ENCODE measurements at regions not wholly inside any gene's neighbourhood (a gene's known extent, or its start where the extent isn't known, plus 50 kb on each side); places are given as distances from the start of the nearest gene placed in this dataset.

DNA sequence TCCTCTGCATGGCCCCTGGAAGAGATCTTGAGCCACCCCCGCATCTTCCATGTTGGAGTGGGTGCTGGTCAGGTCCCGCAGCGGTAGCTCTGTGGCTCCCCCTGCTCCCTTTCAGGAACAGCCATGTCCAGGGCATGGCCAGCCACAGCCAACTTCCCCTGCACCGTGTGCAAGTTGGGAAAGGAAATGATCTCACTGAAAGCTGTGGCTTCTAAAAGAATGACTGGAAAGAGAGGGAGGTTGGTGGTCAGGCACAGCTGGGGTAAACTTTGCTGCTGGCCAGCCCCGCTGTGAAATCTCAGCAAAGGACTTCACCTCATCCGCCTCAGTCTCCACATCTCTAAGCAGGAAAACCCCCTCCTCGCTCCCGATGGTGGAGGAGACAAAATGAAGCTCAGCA is 153.6 kb upstream of the CST7 start:
- DNase-seq (ENCODE audit: low spot score) = peak; percentile 56

DNA sequence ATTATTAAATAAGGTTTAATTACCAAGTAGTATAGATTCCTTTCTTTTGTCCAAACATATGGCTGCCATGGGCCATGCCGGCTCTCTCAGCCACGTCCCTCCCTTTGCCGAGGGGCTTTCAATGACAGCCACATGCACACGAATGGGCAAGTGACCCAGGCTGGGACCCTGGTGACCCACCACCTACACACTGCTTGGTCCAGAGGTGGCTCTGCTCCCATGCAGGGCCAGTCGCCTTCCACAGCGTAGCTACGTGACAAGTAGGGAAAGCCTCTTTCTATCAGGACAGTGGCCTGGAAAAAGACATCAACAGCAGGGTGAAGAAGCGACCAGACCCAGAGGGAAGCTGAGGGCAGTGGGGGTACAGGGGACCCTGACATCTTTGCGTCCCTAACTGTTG is 152.8 kb upstream of the CST7 start:
- DNase-seq (ENCODE audit: low spot score) = no peak

DNA sequence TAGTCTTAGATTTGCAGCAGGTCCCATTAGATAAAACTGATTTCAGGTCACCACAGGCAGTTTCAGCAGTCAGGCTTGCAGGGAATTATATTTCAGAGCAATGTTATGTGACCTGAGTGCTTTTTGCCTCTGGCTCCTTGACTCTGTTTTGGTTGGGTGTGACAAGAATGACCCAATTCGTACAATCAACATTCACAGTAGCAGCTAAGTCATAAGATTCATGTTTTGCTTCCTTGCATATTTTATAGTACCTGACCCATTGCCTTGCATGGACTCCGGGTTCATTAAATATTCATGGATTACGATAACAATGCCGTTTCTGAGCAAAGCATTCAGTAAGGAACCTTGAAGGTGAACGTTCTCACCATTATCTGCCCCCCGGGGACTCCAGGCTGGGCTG is 152.0 kb upstream of the CST7 start:
- no peak for DNase-seq (ENCODE audit: low spot score)

DNA sequence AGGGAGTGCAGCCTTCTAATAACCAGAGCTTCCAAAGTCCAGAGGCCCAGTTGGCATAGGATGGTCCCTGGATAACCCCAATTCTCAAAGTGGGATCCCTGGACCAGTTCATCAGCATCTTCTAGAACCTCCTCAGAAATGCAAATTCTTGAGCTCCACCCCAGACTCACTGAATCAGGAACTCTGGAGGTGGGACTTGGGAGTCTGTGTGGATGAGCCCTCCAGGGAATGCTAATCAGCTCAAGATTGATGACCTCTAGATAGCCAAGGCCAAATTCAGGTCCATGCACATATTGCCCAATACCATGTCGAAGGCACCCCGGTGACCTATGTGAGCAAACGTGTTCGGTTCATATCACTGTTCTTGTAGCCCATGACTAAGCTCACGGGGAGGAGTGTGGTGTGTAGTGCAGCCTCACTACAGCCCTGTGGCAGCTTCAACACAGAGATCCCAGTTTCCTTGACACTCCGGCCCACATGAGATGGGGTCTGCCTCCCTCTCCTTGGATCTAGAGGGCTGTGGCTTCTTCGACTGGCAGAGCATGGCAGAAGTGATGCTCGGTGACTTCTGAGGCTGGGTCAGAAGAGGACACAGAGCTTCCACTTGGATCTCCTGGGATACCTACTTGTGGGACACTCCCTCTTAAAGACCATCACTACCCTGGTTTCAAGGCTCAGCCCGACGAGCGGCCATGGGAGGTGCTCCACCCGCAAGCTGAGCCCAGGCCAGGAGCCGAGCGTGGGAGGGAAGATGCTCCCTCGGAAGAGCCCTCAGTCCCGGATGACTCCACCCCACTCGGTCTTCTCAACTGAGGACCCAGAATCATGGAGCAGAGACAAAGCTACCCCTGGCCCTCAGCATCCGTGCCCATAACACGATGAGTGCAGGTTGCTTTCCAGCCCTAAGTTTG is 151.1 kb upstream of the CST7 start:
- DNase-seq (ENCODE audit: low spot score) = no peak

DNA sequence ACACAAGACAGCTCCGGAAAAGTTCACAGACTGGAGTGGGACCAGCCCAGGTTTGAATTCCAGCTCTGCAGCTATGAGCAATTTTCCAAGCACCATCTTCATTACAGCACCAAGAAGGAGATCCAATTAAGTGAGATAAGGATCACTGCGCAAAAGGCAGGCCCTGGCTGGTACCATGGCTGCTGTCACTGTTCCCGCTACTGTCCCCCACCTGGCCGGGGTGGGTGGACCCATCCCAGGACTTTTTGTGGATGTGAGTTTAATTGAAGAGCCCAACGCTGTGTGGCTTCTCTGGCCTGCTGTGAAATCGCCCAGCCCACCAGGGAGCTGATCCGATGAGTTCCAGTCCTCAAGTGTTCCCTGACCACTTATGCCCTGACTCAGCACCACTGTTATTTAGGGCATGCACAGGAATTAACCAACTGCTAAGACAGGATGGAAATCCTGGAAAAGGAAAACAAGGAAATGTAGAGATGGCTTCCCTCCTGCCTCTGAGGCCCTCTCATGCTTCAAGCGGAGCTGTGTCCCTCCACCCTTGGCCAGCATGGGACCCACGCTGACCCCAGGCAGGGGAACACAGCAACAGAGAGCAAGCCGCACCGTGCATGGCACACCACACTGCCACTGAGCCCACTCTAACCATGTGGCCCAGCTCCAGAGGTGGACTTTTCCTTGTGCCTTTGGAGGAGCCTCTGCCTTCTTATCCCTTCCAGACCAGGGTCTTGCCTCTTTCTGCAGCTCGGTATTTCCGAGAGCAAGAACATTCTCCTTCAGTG is 150.0 kb upstream of the CST7 start:
- no peak for DNase-seq (ENCODE audit: low spot score)

DNA sequence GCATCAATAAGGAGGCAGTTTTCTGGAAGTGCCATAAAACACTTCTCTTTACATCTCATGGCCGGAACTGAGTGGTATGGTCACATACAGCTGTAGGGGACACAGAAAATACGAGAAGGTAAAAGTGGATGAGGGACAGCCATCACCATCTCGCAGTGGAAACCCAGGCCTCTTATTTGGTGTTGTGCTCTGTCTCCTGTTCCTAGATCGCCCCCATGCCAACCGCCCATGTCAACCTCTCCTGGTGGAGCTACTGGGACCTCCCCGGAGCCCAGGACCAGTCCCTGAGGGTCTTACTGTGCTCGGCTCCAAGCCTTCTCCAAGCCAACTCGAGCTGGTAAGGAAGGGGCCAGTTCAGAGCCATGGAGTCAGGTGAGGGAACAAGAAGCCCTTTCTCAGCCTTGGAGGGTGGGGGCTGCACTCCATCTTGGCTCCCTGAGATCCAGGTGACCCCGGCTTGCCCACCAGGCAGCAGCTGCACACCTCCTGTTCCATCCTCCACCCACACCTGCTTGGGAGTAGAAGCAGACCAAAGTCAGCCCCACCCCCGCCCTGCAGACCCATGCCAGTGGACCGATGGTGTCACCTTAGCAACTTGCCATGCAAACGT is 149.0 kb upstream of the CST7 start:
- DNase-seq (ENCODE audit: low spot score) = no peak

DNA sequence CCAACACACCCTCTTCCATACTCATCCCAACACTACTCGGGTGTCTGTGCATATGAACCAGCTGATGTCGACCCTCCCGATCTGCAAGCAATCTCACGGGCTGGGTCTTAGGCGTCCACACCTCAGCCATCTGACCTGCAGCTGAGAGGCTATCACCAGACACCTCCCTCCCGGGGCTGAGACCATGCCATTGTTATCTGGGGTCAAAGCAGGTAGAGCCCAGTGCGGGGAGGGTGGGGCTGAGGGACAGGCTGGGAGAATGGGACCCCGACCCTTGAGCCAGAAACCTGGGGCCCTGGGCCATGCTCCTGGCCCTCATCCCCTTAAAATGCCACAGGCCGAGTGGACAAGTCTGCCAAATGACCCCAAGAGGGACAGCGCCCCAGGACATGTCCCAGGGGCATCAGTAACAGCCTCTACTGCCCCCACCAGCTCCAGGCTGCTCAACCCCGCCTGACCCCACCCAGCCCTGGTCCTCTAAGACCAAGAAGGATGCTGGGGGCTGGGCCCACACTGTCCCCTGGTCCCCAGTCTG is 146.7 kb upstream of the CST7 start:
- no peak for DNase-seq (ENCODE audit: low spot score)

DNA sequence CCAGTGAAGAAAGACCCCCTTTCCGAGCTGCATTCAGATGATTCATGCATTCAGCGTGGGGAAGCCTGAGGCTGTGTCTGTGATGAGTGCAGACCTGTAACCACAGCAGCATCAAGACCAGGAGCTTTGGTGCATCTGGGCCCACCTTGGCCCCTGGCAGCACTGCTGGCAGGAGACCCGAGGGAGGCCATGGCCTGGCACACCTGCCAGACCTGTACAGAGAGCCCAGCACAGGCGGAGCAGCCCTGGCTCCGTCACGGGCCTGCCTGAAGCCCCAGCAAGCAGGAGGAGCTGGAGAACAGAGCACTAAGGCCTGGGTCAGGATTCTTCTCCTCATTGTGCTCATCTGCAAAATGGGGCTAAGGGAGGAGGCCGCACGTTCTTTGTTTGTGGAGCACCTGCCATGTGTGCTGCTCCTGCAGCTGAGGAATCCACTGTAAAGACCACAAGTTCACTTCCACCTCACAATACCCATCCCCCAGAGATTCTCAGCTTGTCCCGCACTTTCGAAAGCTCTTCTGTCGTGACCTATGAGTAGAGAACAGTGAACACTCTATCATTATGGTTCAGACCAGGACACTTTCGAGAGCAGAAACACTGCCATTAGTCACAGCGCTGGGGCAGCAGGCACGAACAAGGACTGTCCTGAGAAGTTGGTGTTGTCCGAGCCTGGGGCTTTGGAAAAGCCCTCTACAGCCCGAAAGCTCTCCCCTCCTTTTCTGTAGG is 144.4 kb upstream of the CST7 start:
- DNase-seq (ENCODE audit: low spot score) = no peak

DNA sequence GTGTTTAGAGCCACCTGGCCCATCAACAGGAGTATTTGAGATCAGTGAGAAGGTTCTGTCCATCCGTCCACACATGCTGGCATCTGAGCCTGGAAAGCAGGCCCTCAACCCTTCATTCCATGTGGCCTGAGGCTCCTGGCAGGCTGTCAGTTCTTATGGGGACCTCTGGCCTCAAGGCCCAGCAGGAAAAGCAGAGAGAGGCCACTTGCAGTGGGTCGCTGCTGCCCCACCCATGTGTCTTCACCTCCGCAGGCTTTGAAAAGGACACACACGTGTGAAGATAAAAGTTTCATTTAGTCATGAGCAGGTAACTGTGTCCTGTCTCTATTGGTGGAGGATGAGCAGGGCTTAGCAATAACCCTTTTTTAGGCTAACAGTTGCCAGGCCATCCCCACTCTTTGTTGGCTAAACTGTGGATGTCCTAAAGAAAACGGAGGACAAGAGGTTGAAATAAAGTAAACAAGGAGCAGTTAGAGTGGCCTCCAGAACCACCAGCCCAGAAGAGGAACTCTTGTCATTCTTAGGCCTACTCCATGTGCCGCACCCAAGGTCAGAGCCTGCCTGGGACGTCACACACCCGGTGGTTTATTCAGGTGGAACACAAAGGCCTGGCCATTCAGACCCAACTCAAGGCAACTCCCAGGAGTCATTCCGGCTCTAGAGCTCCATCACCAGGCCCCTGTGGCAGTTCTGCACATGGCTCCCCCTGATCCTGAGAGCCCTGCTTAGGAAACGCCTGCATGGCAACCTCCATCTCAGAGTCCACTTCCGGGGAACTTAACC is 143.4 kb upstream of the CST7 start:
- DNase-seq (ENCODE audit: low spot score) = no peak

DNA sequence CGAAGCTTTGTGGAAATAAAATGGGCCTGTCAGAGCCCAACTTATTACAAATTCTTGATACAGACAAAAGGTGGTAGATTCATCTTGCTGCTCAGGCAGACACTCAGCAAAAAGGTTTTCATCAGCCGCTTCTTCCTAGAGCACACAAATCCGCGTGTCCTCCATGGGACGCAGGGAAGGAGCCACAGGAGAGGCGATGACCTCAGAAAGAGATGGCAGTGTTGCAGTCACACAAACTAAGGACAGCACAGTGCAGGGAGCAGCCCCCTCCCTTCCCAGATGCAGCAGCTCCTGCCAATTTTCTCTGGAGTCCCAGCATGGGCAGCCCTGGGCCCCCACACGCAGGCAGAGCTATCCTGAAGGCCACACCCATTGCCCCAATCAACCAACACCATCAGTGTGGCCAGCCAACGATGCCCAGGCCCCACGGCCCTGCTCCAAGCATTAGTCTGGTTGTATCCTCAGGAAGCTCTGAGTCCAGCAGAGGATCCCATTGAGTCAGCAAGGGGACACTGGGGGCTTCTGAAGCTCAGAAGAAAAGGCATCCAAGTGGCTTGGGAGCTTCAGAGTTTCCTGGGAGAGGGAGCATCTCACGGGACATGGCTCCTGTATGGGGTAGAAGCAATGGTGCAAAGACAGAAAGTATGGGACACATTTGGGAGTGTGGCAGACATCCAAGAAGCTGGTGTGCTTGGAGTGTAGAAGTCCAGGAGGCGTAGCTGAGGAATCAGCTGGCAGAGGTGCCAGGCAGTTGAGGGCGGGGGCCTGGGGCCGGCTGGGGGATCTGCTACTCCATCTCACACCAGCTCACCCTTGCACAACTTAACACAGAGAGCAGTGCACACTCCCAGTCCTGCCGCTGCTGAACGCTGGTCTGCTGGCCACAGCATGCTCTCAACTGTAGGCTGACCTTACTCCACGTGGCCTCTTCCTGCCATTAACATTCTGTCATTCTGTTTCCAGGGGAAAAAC is 142.1 kb upstream of the CST7 start:
- no peak for DNase-seq (ENCODE audit: low spot score)

DNA sequence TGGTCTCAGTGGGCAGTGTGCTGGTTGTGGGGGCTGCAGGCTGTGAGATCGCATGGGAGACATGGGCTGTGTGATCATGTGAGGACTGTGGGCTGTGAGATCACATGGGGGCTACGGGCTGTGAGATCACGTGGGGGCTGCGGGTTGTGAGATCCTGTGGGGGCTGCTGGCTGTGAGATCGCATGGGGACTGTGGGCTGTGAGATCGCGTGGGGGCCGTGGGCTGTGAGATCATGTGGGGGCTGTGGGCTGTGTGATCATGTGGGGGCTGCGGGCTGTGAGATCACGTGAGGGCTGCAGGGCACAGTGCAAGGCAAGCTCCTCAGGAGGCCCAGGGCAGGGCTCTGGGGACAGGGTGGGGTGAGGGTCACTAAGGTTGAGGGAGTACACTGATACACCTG is 140.5 kb upstream of the CST7 start:
- no peak for DNase-seq (ENCODE audit: low spot score)

DNA sequence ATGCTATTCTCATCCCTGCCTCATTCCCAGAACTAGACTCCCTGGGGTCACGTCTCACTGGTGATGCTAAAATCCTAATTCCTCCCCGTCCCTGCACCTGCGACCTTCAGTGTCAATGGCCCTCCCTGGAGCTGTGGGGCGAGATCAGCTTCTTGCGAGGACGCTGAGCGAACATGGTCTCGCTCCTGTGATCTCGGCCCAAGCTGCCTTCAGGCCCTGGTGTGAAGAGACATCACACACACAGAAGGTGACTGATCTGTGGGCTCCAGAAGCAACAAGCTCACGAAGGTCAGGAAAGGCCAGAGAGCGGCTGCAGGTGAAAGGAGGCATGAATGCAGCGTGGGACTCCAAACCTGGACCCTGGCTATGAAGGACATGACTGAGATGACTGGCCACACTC is 139.5 kb upstream of the CST7 start:
- no peak for DNase-seq (ENCODE audit: low spot score)

DNA sequence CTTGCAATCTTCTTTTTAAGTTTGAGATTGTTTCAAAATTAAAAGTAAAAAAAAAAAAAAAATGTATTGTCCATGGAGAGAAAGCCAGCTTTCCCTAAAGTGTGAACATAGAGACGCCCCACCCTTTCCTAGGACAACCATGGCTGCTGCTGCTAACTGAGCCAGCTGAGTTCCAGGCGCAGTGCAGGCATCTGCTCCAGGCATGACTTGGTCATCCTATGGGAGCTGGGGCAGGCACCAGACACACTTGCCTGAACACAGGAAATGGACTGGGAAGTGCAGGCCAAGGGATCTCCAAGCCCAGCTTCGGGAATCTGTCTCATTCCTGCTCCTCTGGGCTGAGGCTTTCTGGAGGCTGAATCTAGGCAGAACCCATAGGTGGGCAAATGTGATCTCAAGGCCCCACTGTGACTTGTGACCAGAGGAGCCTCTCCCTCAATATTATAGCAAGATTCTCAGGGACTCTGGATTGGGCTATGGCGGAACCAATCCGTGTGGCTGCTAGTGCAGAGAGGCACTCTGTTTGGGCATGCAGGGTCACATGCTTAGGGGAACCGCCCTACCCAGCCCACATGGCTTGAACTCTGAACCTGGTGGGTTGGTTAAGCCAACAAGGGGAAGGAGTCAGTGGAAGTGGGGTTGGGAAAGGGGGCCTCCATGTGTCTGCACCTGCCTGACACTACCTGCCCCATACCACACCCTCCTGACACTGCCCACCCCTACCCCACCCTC is 138.2 kb upstream of the CST7 start:
- DNase-seq (ENCODE audit: low spot score) = no peak

DNA sequence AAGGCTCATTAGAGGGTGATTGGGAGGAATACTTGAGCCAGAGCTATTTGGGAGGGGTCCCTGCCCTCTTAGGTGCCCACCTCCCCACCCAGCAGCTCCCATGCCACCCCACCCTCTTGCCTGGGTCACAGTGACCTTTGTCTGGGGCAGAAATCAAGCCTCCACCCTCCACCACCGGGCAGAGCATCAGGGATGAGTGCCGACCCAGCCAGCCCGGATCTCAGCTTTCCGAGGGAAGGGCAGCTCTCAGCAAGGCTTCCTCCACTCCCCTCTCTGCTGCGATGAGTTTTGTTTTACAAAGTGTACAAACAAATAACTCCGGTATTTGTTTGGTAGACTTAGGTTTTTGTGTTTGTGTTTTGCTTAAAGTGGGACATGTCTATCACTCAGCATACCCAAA is 136.7 kb upstream of the CST7 start:
- no peak for DNase-seq (ENCODE audit: low spot score)

DNA sequence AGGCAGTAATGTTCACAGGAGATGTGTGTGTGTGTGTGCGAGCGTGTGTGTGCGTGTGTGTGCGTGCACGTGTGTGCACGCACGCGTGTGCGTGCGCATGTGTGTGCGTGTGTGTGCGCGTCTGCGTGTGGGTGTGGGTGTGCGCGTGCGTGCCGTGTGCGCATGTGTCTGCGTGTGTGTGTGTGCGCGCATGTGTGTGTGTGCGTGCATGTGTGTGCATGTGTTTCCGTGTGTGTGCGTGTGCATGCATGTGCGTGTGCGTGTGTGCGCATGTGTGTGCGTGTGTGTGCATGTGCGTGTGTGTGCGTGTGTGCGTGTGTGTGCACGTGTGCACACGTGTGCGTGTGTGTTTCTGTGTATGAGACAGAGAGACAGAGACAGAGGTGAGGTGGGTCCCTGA is 136.0 kb upstream of the CST7 start:
- DNase-seq (ENCODE audit: low spot score) = no peak

DNA sequence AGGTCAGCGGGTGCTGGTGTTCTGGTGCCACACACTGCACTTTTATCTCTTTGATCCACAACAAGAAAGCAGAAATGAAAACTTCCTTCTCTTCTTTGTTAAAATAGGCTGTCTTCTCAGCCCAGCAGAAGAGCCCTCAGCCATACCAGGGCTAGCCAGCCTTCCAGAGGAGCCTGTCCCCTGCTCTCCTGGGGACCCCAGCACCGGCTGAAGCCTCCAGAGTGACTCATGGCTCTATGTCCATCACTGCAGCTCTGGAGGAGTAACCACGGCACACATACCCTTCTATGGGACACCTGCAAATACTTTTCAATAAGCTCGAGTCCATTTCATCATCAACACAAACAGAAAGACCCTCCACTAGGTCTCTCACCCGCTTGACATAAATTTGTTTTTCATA is 135.6 kb upstream of the CST7 start:
- no peak for DNase-seq (ENCODE audit: low spot score)

DNA sequence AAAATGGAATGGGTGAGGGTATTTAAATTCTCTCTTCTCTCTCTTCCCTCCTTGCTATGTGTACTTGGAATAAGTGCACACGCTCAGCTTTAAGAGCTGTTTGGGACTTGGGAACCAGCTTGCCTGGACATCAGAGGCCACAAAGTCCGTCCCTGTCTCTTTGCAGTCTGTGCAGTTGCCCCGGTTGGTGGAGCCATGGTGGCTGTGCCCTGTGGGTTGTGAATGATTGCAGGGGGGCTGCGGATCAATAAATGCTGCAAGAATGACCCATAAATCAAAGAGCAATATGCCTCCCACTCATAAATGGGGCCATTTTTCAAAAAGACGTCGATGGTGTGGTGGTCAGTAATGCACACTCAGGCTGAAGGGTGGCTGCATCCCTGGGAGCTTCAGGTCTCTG is 135.1 kb upstream of the CST7 start:
- DNase-seq (ENCODE audit: low spot score) = no peak

DNA sequence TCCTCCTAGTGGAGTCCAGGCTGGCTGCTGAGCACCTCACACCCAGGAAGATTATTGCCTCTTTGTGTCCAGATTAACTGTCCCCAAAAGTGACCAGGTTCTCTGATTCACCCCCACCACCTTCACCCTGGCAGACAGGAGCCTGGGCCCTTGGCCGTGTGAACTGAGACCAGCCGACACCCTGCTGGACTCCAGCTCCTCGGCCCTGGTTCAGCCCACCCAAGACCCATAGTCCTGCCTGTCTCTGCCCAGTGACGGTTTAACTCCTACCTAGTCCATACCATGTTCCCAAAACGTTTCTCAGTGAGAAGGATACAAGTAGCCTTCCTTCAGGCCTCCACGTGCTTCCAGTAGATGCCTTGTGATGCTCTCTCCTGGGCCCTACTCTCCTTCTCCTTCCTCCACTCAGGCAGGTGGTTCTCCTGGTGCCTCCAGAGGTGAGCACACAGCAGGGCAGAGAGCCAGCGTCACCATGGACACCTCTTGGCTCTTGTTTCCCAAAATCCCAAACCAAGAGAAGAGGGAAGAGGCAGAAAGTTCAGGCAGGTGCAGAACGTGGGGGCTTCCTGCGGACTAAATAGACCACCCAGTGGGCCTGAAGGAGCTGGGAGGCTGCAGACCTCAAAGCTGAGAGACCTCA is 134.4 kb upstream of the CST7 start:
- DNase-seq (ENCODE audit: low spot score) = no peak

Data from H4 (cell line).